Limb (tissue), 2 donors: ENCODE measurements at regions not wholly inside any gene's neighbourhood (a gene's known extent, or its start where the extent isn't known, plus 50 kb on each side); places are given as distances from the start of the nearest gene placed in this dataset.

ENCODE experiments used
- DNase-seq, 2 donors: peaks; one replicate each; pipeline ENCODE4 v3.0.0-alpha.2; 2016; ENCODE audit errors: extremely low spot score in 2 of 2

- no peak for DNase-seq
These were observed 278.6 kb upstream of the ITM2A start for GRCh38 chrX:79645749-79646148.

GRCh38 chrX:79631526-79631925 is 264.4 kb upstream of the ITM2A start:
- DNase-seq, result no peak

- no peak for DNase-seq
These were observed 263.2 kb upstream of the ITM2A start for GRCh38 chrX:79630033-79631009.

GRCh38 chrX:79623098-79623762 is 256.1 kb upstream of the ITM2A start:
- DNase-seq, result no peak

GRCh38 chrX:79618280-79618679 is 251.1 kb upstream of the ITM2A start:
- DNase-seq, result no peak

GRCh38 chrX:79604364-79604763 is 237.2 kb upstream of the ITM2A start:
- no peak for DNase-seq

GRCh38 chrX:79601341-79602131 is 234.4 kb upstream of the ITM2A start:
- no peak for DNase-seq

- DNase-seq, result no peak
These were observed 225.1 kb upstream of the ITM2A start for GRCh38 chrX:79592259-79592658.

- no peak for DNase-seq
These were observed 221.1 kb upstream of the ITM2A start for GRCh38 chrX:79588233-79588632.

- DNase-seq, result no peak
These were observed 206.6 kb upstream of the ITM2A start for GRCh38 chrX:79573760-79574159.

GRCh38 chrX:79572566-79572965 is 205.4 kb upstream of the ITM2A start:
- no peak for DNase-seq

- DNase-seq, result no peak
These were observed 203.5 kb upstream of the ITM2A start for GRCh38 chrX:79570524-79571240.

GRCh38 chrX:79568309-79568708 is 201.2 kb upstream of the ITM2A start:
- DNase-seq, result no peak

GRCh38 chrX:79564362-79564761 is 197.2 kb upstream of the ITM2A start:
- no peak for DNase-seq

GRCh38 chrX:79559290-79559689 is 192.2 kb upstream of the ITM2A start:
- DNase-seq, result no peak

GRCh38 chrX:79557212-79557611 is 190.1 kb upstream of the ITM2A start:
- DNase-seq, result no peak

GRCh38 chrX:79556800-79557199 is 189.7 kb upstream of the ITM2A start:
- peak in 1 of 2 donors; percentile 43 for DNase-seq

GRCh38 chrX:79530310-79531108 is 163.4 kb upstream of the ITM2A start:
- no peak for DNase-seq

- no peak for DNase-seq
These were observed 157.5 kb upstream of the ITM2A start for GRCh38 chrX:79524642-79525041.

GRCh38 chrX:79515529-79515928 is 148.4 kb upstream of the ITM2A start:
- DNase-seq, result no peak
